Small intestine (tissue), 7 donors: ENCODE measurements at regions not wholly inside any gene's neighbourhood (a gene's known extent, or its start where the extent isn't known, plus 50 kb on each side); places are given as distances from the start of the nearest gene placed in this dataset.

Source experiments
- DNase-seq, 2 donors: peaks; one replicate each; pipeline versions ENCODE4 v3.0.0 to v3.0.0-alpha.2; 2013
- FAIRE-seq: peaks from 2 replicates; lab custom pipeline; 2012; peaks lifted over from hg19 to GRCh38; lab: Jason Lieb, UNC
- H3K27ac ChIP-seq, 3 donors: one replicate each; pipeline ENCODE4 v1.5.1; 2013; ENCODE audit warnings: low read length in 2 of 3, mild to moderate bottlenecking in 2 of 3, control low read depth in 1 of 3, inconsistent platforms in 1 of 3, low read depth in 1 of 3, moderate library complexity in 1 of 3
- H3K27me3 ChIP-seq, 3 donors: one replicate each; pipeline ENCODE4 v1.6.1; 2013; ENCODE audit warnings: low read length in 3 of 3, inconsistent platforms in 1 of 3; ENCODE audit not compliant: control insufficient read depth in 3 of 3, insufficient read depth in 3 of 3
- H3K36me3 ChIP-seq, 3 donors: one replicate each; pipeline ENCODE4 v1.6.1; 2013; ENCODE audit warnings: low read length in 3 of 3, inconsistent platforms in 1 of 3, low read depth in 1 of 3, mild to moderate bottlenecking in 1 of 3, moderate library complexity in 1 of 3; ENCODE audit not compliant: control insufficient read depth in 3 of 3, insufficient read depth in 2 of 3
- H3K4me1 ChIP-seq, 3 donors: one replicate each; pipeline ENCODE4 v1.6.1; 2013; ENCODE audit warnings: low read length in 2 of 3, inconsistent platforms in 1 of 3, low read depth in 1 of 3, mild to moderate bottlenecking in 1 of 3, moderate library complexity in 1 of 3; ENCODE audit not compliant: control insufficient read depth in 3 of 3, insufficient read depth in 2 of 3
- H3K4me3 ChIP-seq, 3 donors: one replicate each; pipeline ENCODE4 v1.5.1; 2013; ENCODE audit warnings: low read length in 3 of 3, control low read depth in 1 of 3, inconsistent platforms in 1 of 3, low read depth in 1 of 3, mild to moderate bottlenecking in 1 of 3, moderate library complexity in 1 of 3
- H3K9me3 ChIP-seq, 2 donors: one replicate each; pipeline ENCODE4 v1.6.1; 2013; ENCODE audit warnings: low read depth in 1 of 2, low read length in 1 of 2; ENCODE audit not compliant: control insufficient read depth in 2 of 2, insufficient read depth in 1 of 2
- WGBS, 3 donors: extraction: QIAGEN DNeasy Blood & Tissue Kit; methylation state at CpG; one replicate each; pipeline ENCODE4 v1.1.7; 2013; 5-methylcytosine and 5-hydroxymethylcytosine counted together
- donor health status: healthy with polysubstance abuse.
- donor health status: control.
- donor health status: control.
- donor health status: Bipolar disorder and iron deficiency.
- donor health status: healthy.

DNA sequence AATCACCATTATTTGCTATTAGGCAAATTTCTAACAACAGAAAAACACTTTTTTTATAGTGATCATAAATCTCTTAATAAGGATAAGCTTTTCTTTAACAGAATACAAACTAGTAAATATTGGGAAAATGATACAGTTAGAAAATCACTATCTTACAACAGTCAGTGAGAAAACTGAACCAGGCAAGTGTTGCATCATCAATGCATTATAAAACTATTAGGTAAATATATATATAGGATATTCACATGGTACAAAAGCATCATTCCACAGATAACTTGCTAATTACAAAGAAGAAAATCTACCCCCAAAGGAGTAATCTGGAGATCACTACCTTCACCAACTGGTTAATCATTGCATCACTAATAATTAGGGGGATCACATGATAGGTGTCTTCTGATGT, 652.1 kb downstream of the HACE1 start:
- H3K4me3 ChIP-seq: no peak overlapping the region

DNA sequence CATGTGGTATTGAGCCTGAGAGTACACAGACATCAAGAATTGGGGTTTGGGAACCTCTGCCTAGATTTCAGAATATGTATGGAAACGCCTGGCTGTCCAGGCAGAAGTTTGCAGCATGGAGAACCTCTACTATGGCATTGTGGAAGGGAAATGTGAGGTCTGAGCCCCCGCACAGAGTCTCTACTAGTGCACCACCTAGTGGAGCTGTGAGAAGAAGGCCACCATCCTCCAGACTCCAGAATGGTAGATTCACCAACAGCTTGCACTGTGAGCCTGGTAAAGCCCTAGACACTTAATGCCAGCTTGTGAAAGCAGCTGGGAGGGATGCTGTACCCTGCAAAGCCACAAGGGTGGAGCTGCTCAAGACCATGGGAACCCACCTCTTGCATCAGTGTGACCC, 658.2 kb downstream of the HACE1 start:
- 63 to 77% (median 65%) methylated on average over 2 of the region's 2 CpGs for WGBS, 3 donors
- no peak for FAIRE-seq

More for the DNA sequence above, 652.1 kb downstream of the HACE1 start:
- FAIRE-seq: no peak
- no peaks in the 10 kb centered on the region for H3K27me3 ChIP-seq
- H3K4me1 ChIP-seq: no peaks in the 10 kb centered on the region
- no peak for DNase-seq
- no peaks in the 10 kb centered on the region for H3K36me3 ChIP-seq
- H3K27ac ChIP-seq: no peak overlapping the region
- no peaks in the 10 kb centered on the region for H3K9me3 ChIP-seq

DNA sequence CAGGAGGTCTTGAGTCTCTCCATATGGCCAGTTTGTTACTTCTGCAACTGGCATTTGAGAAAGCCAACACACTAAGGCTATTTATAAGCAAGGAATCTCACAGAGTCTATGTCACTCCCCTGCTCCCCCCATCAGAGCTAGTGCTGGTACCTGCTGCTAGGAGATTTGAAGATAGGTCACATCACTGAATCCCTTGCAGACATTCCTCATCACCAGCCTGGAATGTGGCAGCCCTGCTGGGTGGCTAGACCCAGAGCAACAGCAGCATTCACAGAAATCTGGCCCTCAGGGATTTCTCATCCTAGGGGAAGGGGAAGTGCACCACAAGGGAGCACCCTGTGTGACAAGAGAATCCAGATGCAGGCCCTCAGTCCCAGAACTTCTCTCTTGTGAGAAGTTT, 672.1 kb downstream of the HACE1 start:
- H3K4me3 ChIP-seq: no peak overlapping the region
- DNase-seq (no peak), FAIRE-seq (no peak)
- H3K27ac ChIP-seq: no peak overlapping the region
- H3K27me3 ChIP-seq: no peaks in the 10 kb centered on the region
- peaks cover 0 to 9% of the 10 kb centered on the region in 2 donors for H3K9me3 ChIP-seq
- H3K36me3 ChIP-seq: no peaks in the 10 kb centered on the region
- H3K4me1 ChIP-seq: no peaks in the 10 kb centered on the region

More for the DNA sequence above, 658.2 kb downstream of the HACE1 start:
- Histone ChIP-seq H3K27me3 (no peaks in the 10 kb centered on the region), H3K36me3 (no peaks in the 10 kb centered on the region), H3K9me3 (peaks cover 0 to 8% of the 10 kb centered on the region in 2 donors), H3K27ac (no peak overlapping the region), H3K4me3 (no peak overlapping the region), H3K4me1 (no peaks in the 10 kb centered on the region)
- DNase-seq: no peak

DNA sequence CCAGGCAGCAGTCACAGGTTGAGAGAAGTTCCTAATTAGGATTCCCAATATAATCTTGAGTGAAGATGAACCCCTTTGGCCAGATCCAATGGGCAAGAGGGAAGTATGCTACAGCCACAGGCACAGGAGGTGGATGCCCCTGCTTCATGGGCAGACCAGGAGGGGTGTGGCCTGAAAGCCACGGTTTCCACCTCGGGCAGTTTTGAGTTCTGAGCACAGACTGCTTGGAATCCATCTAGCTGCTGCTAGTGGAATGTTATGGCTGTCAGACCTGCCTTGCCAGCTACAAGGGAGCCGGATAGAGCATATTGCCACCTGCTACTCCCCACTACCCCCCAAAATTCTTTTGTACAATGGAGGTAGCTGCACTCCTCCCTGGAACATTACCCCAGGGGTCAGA, 672.9 kb downstream of the HACE1 start:
- no peak for DNase-seq
- no peak for FAIRE-seq
- WGBS, 3 donors: 52 to 78% (median 57%) methylated on average over 3 of the region's 3 CpGs
- Histone ChIP-seq H3K9me3 (peaks cover 0 to 9% of the 10 kb centered on the region in 2 donors), H3K4me3 (no peak overlapping the region), H3K4me1 (no peaks in the 10 kb centered on the region), H3K27ac (no peak overlapping the region), H3K36me3 (no peaks in the 10 kb centered on the region), H3K27me3 (no peaks in the 10 kb centered on the region)

DNA sequence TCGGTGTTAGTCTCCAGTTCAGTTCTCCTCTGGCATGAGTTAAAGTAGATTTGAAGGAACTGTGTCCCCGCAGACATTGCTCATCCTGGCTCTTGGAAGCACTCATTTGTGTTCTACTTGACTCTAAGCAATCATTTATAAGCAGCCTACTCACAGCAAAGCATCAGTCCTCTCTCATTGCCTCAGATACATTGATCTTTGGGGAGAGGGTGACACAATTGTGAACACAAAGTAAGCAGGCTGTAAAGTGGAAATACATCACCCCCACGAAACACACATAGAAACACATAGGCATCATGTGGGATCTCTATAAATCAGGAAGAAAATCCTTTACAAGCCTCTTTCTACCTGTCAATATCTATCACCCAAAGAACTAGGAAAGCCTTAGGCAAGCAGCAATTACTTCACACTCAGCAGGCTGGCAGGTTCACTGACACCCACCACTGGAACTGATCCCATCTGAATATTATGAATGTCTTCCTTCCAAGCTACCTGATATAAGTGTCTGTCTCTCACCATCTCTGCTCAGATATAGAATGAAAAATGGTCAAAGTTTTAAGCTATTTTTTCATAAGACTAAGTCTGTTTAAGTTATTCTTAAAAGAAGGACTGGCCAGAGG, 675.8 kb downstream of the HACE1 start:
- Histone ChIP-seq H3K4me3 (no peak overlapping the region), H3K27me3 (no peaks in the 10 kb centered on the region), H3K4me1 (no peaks in the 10 kb centered on the region), H3K36me3 (no peaks in the 10 kb centered on the region), H3K27ac (no peak overlapping the region), H3K9me3 (peaks cover 0 to 7% of the 10 kb centered on the region in 2 donors)
- DNase-seq (no peak), FAIRE-seq (no peak)
- 75 to 79% (median 78%) methylated on average over 3 of the region's 3 CpGs for WGBS, 3 donors

DNA sequence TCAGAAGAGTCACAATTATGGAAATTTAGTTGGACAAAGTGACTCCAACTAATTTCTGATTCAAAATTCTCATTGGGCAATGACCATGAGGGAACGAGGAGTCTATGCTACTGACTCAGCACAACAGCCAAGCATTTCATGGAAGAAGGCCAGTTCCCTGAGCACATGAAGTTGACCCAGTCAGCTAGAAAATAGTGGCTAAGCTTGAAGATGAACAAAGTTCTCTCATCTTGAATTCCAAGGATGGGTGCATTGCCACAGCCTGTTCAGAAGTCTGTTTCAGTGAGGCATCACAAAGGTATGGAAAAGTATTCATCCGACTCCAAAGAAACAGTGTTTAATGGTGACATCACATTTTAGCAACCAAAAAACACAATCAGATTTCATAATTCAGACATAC, 676.9 kb downstream of the HACE1 start:
- Histone ChIP-seq H3K36me3 (no peaks in the 10 kb centered on the region), H3K9me3 (peaks cover 0 to 6% of the 10 kb centered on the region in 2 donors), H3K27me3 (no peaks in the 10 kb centered on the region), H3K27ac (no peak overlapping the region), H3K4me1 (no peaks in the 10 kb centered on the region), H3K4me3 (no peak overlapping the region)
- DNase-seq: no peak
- no peak for FAIRE-seq
- WGBS, 3 donors: 83 to 86% (median 85%) methylated on average over 2 of the region's 2 CpGs

DNA sequence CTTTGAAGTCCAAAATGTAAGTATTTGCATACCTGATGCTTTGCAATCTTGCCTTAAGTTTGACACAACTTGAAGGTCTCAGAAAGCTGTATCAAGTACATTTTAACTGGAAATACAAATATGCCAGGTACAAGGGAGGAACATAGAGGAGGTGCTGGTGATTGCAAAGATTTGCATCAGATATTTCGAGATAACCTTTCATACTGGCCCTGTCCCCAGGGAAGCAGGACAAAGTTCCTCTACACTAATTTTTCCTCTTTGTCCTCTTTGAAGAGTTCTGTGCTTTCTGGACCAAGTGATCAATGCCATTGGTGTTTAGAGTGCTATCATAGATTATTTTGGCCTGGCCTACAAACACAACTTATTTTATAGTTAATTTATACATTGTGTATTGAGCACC, 686.1 kb downstream of the HACE1 start:
- WGBS, 3 donors: 63 to 71% (median 68%) methylated on average over 1 of the region's 1 CpG
- no peaks in the 10 kb centered on the region for H3K27me3 ChIP-seq
- no peaks in the 10 kb centered on the region for H3K9me3 ChIP-seq
- no peak overlapping the region for H3K4me3 ChIP-seq
- H3K27ac ChIP-seq: no peak overlapping the region
- no peak for FAIRE-seq
- no peaks in the 10 kb centered on the region for H3K36me3 ChIP-seq
- DNase-seq: no peak
- no peaks in the 10 kb centered on the region for H3K4me1 ChIP-seq

DNA sequence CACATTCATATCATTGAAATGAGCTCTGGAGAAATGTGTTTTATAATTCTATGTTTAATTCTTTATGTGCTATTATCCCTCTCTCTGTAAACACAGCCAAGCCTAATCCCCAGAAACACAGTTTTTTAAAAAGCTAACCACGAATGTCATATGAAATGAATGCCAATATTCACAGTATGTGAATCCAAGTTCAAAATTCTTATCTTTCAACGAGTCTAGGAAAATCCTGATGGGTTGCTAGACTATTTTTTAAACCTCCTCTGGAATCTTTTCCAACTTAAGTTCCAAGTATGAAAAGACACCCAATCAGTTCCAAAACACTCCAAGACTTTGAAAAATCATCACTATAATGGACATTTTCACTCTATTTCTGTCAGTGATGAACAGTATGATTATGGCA, 689.3 kb downstream of the HACE1 start:
- H3K27ac ChIP-seq: no peak overlapping the region
- H3K27me3 ChIP-seq: no peaks in the 10 kb centered on the region
- H3K9me3 ChIP-seq: peaks cover 0 to 4% of the 10 kb centered on the region in 2 donors
- H3K36me3 ChIP-seq: no peaks in the 10 kb centered on the region
- WGBS, 3 donors: 35 to 52% (median 36%) methylated on average over 2 of the region's 2 CpGs
- H3K4me1 ChIP-seq: no peaks in the 10 kb centered on the region
- FAIRE-seq (no peak), DNase-seq (no peak)
- no peak overlapping the region for H3K4me3 ChIP-seq

DNA sequence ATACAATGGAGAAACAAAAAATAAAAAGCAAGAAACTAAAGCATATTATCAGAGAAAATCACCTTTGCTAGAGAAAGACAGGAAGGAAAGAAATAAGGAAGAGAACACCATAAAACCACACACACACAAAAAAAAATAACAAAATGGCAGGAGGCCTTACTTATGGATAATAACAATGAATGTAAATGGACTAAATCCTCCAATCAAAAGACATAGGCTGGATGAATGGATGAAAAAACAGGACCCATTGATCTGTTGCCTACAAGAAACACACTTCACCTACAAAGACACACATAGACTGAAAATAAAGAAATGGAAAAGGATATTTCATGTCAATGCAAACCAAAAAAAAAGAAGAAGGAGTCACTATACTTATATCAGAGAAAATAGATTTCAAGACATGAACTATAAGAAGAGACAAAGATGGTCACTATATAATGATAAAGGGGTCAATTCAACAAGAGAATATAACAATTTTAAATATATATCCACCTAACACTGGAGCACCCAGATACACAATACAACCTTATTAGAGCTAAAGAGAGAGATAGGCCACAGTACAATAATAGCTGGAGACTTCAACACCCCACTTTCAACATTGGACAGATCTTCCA, 693.6 kb downstream of the HACE1 start:
- Histone ChIP-seq H3K4me3 (no peak overlapping the region), H3K27ac (no peak overlapping the region), H3K36me3 (no peaks in the 10 kb centered on the region), H3K9me3 (peaks cover 0 to 16% of the 10 kb centered on the region in 2 donors), H3K4me1 (no peaks in the 10 kb centered on the region), H3K27me3 (no peaks in the 10 kb centered on the region)
- DNase-seq (no peak), FAIRE-seq (no peak)
